K562 (cell line): ENCODE measurements at regions not wholly inside any gene's neighbourhood (a gene's known extent, or its start where the extent isn't known, plus 50 kb on each side); places are given as distances from the start of the nearest gene placed in this dataset.

ENCODE experiments used
- ARID1B ChIP-seq: fragments of 450-650 bp; IDR thresholded peaks from 2 replicates; pipeline ENCODE4 v1.6.1; 2016; ENCODE audit warnings: antibody characterized with exemption, mild to moderate bottlenecking, inconsistent platforms
- CBFA2T2 ChIP-seq: fragments of 450-650 bp; conservative IDR thresholded peaks from 2 replicates; pipeline ENCODE4 v1.6.1; 2017; ENCODE audit warnings: mild to moderate bottlenecking
- DNMT1 ChIP-seq: fragments of 450-650 bp; IDR thresholded peaks from 2 replicates; pipeline ENCODE4 v1.6.1; 2016; ENCODE audit warnings: antibody characterized with exemption, mild to moderate bottlenecking
- HNRNPL ChIP-seq: fragments of 200-400 bp; formaldehyde crosslinking; IDR thresholded peaks from 2 replicates; pipeline ENCODE4 v1.6.1; 2017; ENCODE audit warnings: low read depth, mild to moderate bottlenecking, low read length
- KDM5B ChIP-seq: fragments of 200-600 bp; sonication (generic); IDR thresholded peaks from 2 replicates; pipeline ENCODE4 v1.6.1; 2012; ENCODE audit warnings: low read depth, mild to moderate bottlenecking, moderate library complexity, low read length, control low read depth, inconsistent platforms; ENCODE audit not compliant: insufficient replicate concordance
- KLF13 ChIP-seq: fragments of 450-650 bp; IDR thresholded peaks from 2 replicates; pipeline ENCODE4 v1.6.1; 2016; ENCODE audit warnings: missing genetic modification characterization, low read depth, mild to moderate bottlenecking, missing compliant biosample characterization, moderate library complexity, borderline replicate concordance
- L3MBTL2 ChIP-seq: fragments of 450-650 bp; IDR thresholded peaks from 2 replicates; pipeline ENCODE4 v1.6.1; 2016; ENCODE audit warnings: mild to moderate bottlenecking, moderate library complexity
- MAZ ChIP-seq, 2 experiments: fragments of 450-650 bp in 1 of 2; sonication (generic) in 1 of 2; formaldehyde crosslinking; IDR thresholded peaks in 1 of 2; conservative IDR thresholded peaks in 1 of 2; 2 replicates each; pipeline versions ENCODE4 v1.4.0 to v1.5.0; 2020; ENCODE audit warnings: mild to moderate bottlenecking in 1 of 2, missing genetic modification reagents in 1 of 2
- MCM7 ChIP-seq, 2 experiments: fragments of 450-650 bp; IDR thresholded peaks; 2 replicates each; pipeline ENCODE4 v1.6.1; 2016 to 2018
- MEF2A ChIP-seq: IDR thresholded peaks from 2 replicates; pipeline ENCODE4 v1.6.1; 2011; ENCODE audit warnings: low read depth, mild to moderate bottlenecking, low read length, moderate library complexity; ENCODE audit not compliant: control insufficient read depth
- MEIS2 ChIP-seq: fragments of 450-650 bp; IDR thresholded peaks from 2 replicates; pipeline ENCODE4 v1.6.1; 2014; ENCODE audit warnings: mild to moderate bottlenecking; ENCODE audit not compliant: partially characterized antibody
- MYC ChIP-seq, 2 experiments: fragments of 250-450 bp in 1 of 2; sonication (Bioruptor Pico) in 1 of 2; IDR thresholded peaks; 2 replicates each; pipeline versions ENCODE4 v1.5.1 to v1.6.1; 2012 to 2021; ENCODE audit warnings: low read depth in 2 of 2, borderline replicate concordance in 1 of 2, improper control_type of control experiment in 1 of 2, low read length in 1 of 2, mild to moderate bottlenecking in 1 of 2, moderate library complexity in 1 of 2
- NFE2 ChIP-seq: IDR thresholded peaks from 2 replicates; pipeline ENCODE4 v1.6.1; 2014; ENCODE audit warnings: antibody characterized with exemption, low read depth
- RNF2 ChIP-seq: sonication (generic); IDR thresholded peaks from 2 replicates; pipeline ENCODE4 v1.6.1; 2016
- TF ChIP-seq, protein P1 (sequence below), 3 experiments: fragments of 200-800 bp in 1 of 3; fragments of 250-450 bp in 1 of 3; fragments of 450-650 bp in 1 of 3; sonication (Bioruptor Pico) in 1 of 3; sonication (Bioruptor generic) in 1 of 3; formaldehyde crosslinking in 1 of 3; IDR thresholded peaks; 2 replicates each; pipeline versions ENCODE4 v1.6.1 to v1.8.0; 2016 to 2022; ENCODE audit warnings: mild to moderate bottlenecking in 2 of 3, missing genetic modification characterization in 2 of 3, missing compliant biosample characterization in 1 of 3, moderate library complexity in 1 of 3
- TF ChIP-seq, protein P2 (sequence below): fragments of 250-450 bp; sonication (Bioruptor Pico); IDR thresholded peaks from 2 replicates; pipeline ENCODE4 v1.5.0; 2021
- TF ChIP-seq, protein P3 (sequence below): fragments of 450-650 bp; formaldehyde crosslinking; IDR thresholded peaks from 2 replicates; pipeline ENCODE4 v1.4.0; 2020; ENCODE audit warnings: mild to moderate bottlenecking, mixed read lengths
- TF ChIP-seq, protein P4 (sequence below), 3 experiments: IDR thresholded peaks in 2 of 3; conservative IDR thresholded peaks in 1 of 3; 2 replicates each; pipeline ENCODE4 v1.5.1; 2011 to 2012; ENCODE audit warnings: low read length in 3 of 3, mild to moderate bottlenecking in 3 of 3, control low read depth in 2 of 3, improper control_type of control experiment in 1 of 3, inconsistent platforms in 1 of 3, low read depth in 1 of 3, mixed read lengths in 1 of 3, moderate library complexity in 1 of 3; ENCODE audit not compliant: insufficient read depth in 2 of 3

DNA sequence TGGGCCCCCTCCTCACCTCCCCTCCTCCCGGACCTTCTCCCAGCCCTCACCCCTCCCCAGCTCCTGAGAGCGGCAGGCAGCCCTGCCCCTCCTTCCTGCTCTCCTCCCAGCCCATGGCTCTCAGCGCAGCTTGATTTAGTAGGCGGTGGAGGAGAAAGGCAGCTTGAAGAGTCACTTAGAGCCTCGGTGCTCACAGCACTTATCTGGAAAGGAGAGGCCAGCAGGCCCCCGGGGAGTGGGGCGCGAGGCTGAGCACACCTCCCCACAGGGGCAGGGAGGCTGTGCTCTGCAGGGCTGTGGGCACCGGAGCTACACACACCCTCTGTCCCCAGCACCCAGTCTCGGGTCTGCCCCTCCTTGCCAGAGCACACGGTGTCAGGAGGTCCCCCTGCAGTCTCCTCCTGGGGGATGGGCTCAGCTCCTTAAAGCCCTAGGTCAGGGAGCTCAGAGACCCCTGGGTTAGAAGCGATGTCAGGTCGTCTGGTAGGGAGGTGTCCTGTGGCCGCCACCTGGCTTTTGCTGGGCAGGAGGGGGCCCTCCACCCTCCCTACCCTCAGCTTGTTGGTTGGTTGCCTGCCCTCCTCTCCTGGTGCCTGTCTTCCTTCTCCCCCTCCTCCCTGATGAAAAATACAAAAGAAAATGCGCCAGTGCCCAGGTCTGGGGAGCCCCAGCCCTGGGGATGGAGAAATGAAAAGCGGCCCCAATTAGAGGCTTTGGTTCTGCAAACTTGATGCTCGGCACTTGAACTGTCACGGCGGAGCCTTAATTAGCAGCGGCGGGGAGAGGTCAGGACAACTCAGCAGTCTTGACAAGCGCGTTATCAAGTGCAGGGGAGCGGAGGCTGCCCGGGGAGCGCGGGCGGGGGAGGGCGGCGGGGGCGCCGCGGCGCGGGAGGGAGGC is 151.1 kb upstream of the GSE1 start (continued):
- TF ChIP-seq KDM5B (peak; percentile 26), KLF13 (tag) (peak; percentile 21; the same call in 1 of the 2 replicates), NFE2 (peak; percentile 87), MYC (IDR thresholded peaks at IDR 0.05; ENCODE audit: low read depth, low read length) (peak; percentile 35; the same call in 1 of the 2 replicates), MYC (CRISPR knock-in tag; IDR thresholded peaks at IDR 0.05; ENCODE audit: borderline replicate concordance, low read depth) (no peak), MEF2A (peak; percentile 69; the same call in 1 of the 2 replicates), MEIS2 (peak; percentile 86), L3MBTL2 (peak; percentile 82), RNF2 (0 out of 2 replicates have a peak, but pooled peaks have one; percentile 26), HNRNPL (no peak), DNMT1 (0 out of 2 replicates have a peak, but pooled peaks have one; percentile 15), MCM7 (IDR thresholded peaks at IDR 0.05) (no peak), CBFA2T2 (peak; percentile 34), MAZ (CRISPR knock-in tag; conservative IDR thresholded peaks at IDR 0.05 in 1 of 2, IDR thresholded peaks at IDR 0.05 in 1 of 2) (peak; percentile 40 to 69), ARID1B (peak; percentile 62; the same call in 1 of the 2 replicates)
- TF ChIP-seq, protein P1, sequence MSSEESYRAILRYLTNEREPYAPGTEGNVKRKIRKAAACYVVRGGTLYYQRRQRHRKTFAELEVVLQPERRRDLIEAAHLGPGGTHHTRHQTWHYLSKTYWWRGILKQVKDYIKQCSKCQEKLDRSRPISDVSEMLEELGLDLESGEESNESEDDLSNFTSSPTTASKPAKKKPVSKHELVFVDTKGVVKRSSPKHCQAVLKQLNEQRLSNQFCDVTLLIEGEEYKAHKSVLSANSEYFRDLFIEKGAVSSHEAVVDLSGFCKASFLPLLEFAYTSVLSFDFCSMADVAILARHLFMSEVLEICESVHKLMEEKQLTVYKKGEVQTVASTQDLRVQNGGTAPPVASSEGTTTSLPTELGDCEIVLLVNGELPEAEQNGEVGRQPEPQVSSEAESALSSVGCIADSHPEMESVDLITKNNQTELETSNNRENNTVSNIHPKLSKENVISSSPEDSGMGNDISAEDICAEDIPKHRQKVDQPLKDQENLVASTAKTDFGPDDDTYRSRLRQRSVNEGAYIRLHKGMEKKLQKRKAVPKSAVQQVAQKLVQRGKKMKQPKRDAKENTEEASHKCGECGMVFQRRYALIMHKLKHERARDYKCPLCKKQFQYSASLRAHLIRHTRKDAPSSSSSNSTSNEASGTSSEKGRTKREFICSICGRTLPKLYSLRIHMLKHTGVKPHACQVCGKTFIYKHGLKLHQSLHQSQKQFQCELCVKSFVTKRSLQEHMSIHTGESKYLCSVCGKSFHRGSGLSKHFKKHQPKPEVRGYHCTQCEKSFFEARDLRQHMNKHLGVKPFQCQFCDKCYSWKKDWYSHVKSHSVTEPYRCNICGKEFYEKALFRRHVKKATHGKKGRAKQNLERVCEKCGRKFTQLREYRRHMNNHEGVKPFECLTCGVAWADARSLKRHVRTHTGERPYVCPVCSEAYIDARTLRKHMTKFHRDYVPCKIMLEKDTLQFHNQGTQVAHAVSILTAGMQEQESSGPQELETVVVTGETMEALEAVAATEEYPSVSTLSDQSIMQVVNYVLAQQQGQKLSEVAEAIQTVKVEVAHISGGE (CRISPR knock-in tag; IDR thresholded peaks at IDR 0.05), result peak in 1 of 3 experiments; percentile 36; a peak in 1 of 6 replicates
- TF ChIP-seq, protein P2, sequence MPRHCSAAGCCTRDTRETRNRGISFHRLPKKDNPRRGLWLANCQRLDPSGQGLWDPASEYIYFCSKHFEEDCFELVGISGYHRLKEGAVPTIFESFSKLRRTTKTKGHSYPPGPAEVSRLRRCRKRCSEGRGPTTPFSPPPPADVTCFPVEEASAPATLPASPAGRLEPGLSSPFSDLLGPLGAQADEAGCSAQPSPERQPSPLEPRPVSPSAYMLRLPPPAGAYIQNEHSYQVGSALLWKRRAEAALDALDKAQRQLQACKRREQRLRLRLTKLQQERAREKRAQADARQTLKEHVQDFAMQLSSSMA, result no peak
- TF ChIP-seq, protein P3, sequence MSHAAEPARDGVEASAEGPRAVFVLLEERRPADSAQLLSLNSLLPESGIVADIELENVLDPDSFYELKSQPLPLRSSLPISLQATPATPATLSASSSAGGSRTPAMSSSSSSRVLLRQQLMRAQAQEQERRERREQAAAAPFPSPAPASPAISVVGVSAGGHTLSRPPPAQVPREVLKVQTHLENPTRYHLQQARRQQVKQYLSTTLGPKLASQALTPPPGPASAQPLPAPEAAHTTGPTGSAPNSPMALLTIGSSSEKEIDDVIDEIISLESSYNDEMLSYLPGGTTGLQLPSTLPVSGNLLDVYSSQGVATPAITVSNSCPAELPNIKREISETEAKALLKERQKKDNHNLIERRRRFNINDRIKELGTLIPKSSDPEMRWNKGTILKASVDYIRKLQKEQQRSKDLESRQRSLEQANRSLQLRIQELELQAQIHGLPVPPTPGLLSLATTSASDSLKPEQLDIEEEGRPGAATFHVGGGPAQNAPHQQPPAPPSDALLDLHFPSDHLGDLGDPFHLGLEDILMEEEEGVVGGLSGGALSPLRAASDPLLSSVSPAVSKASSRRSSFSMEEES (CRISPR knock-in tag), result no peak
- TF ChIP-seq, protein P4, sequence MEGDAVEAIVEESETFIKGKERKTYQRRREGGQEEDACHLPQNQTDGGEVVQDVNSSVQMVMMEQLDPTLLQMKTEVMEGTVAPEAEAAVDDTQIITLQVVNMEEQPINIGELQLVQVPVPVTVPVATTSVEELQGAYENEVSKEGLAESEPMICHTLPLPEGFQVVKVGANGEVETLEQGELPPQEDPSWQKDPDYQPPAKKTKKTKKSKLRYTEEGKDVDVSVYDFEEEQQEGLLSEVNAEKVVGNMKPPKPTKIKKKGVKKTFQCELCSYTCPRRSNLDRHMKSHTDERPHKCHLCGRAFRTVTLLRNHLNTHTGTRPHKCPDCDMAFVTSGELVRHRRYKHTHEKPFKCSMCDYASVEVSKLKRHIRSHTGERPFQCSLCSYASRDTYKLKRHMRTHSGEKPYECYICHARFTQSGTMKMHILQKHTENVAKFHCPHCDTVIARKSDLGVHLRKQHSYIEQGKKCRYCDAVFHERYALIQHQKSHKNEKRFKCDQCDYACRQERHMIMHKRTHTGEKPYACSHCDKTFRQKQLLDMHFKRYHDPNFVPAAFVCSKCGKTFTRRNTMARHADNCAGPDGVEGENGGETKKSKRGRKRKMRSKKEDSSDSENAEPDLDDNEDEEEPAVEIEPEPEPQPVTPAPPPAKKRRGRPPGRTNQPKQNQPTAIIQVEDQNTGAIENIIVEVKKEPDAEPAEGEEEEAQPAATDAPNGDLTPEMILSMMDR (IDR thresholded peaks at IDR 0.05 in 2 of 3, conservative IDR thresholded peaks at IDR 0.05 in 1 of 3; ENCODE audit: insufficient read depth in 2 of 3, low read depth in 1 of 3, low read length in 3 of 3), result peak in 1 of 3 experiments; percentile 6; a peak in 1 of 6 replicates
